ENCODE measurements at regions not wholly inside any gene's neighbourhood (a gene's known extent, or its start where the extent isn't known, plus 50 kb on each side); places are given as distances from the start of the nearest gene placed in this dataset.

DNA sequence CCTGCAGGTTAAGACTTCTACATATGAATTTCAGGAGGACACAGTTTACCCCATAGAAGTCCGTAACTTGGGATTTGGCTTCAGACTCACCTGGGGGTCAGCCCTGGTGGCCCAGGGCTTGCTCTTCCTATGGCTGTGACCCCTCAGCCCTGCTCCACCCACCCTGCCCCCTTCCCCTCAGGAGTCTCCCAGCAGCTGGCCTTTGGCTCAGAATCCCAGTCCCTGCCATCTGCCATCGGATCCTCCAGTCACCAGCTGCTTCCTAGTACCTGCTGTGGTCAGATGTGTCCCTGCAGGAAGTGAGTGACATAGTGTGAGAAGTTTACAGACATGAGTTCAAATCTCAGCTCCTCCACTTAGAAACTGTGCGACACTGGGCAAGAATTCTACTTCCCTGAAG is 332.6 kb downstream of the NPHP4 start (continued):
- TF ChIP-seq, protein P1, sequence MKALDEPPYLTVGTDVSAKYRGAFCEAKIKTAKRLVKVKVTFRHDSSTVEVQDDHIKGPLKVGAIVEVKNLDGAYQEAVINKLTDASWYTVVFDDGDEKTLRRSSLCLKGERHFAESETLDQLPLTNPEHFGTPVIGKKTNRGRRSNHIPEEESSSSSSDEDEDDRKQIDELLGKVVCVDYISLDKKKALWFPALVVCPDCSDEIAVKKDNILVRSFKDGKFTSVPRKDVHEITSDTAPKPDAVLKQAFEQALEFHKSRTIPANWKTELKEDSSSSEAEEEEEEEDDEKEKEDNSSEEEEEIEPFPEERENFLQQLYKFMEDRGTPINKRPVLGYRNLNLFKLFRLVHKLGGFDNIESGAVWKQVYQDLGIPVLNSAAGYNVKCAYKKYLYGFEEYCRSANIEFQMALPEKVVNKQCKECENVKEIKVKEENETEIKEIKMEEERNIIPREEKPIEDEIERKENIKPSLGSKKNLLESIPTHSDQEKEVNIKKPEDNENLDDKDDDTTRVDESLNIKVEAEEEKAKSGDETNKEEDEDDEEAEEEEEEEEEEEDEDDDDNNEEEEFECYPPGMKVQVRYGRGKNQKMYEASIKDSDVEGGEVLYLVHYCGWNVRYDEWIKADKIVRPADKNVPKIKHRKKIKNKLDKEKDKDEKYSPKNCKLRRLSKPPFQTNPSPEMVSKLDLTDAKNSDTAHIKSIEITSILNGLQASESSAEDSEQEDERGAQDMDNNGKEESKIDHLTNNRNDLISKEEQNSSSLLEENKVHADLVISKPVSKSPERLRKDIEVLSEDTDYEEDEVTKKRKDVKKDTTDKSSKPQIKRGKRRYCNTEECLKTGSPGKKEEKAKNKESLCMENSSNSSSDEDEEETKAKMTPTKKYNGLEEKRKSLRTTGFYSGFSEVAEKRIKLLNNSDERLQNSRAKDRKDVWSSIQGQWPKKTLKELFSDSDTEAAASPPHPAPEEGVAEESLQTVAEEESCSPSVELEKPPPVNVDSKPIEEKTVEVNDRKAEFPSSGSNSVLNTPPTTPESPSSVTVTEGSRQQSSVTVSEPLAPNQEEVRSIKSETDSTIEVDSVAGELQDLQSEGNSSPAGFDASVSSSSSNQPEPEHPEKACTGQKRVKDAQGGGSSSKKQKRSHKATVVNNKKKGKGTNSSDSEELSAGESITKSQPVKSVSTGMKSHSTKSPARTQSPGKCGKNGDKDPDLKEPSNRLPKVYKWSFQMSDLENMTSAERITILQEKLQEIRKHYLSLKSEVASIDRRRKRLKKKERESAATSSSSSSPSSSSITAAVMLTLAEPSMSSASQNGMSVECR (CRISPR knock-in tag; IDR thresholded peaks at IDR 0.05; ENCODE audit: borderline replicate concordance): no peak
- TF ChIP-seq SMAD3 (CRISPR knock-in tag; IDR thresholded peaks at IDR 0.05; ENCODE audit: borderline replicate concordance): no peak
- TF ChIP-seq CREB1 (CRISPR knock-in tag; IDR thresholded peaks at IDR 0.05): no peak

DNA sequence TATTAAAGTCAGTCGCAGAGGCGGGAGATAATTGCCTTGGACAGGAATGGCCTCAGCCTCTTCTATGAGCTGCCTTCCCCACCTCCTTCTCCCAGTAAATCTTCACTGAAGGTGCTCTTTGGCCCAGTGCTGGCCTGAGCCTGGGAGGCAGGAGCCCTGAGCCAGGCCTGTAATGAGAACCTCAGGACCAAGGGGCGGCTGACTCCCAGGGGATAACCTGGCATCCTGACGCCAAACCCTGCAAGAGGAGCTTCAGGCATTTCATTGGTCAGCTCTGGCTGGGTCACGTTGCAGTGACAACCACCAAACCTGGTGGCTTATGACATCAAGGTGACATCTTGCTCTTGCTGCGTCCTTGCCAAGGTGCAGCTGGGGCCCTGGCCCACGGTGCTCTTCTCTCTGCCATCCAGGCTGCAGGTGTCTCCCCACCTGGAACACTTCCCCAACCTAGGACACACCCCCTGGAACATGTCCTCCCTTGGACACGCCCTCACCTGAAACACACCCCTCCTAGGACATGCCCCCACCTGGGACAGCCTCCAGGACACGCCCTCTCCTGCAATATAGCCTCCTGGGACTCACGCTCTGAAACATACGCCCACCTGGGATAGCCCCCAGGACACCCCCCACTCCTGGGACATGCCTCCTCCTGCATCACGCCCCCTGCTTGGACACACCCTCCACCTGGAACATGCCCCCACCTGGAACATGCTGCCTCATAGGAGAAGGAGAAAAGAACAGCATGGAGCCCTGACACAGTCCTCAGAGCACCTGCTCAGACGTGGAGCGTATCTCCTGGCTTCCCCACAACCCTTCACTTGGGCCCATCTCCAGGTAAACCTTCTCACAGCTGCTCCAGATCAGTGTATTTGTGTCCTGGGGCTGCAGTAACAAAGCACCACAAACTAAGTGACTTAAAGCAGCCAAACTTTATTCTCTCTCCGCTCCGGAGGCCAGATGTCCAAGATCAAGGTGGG is 333.6 kb downstream of the NPHP4 start:
- H3K27me3 Mint-ChIP-seq (ENCODE audit: low read depth): no peaks in the 10 kb centered on the region; the same call in 1 of the 2 replicates
- no peak for DNase-seq (ENCODE audit: low spot score)
- peaks cover 41% of the 10 kb centered on the region for H3K9me3 Mint-ChIP-seq
- ChIA-PET CTCF (no interaction called here), POLR2A (no interaction called here)
- peaks cover 6% of the 10 kb centered on the region for H3K36me3 Mint-ChIP-seq
- H3K27ac Mint-ChIP-seq: no peak overlapping the region
- no peak overlapping the region for H3K4me3 Mint-ChIP-seq
- TF ChIP-seq ZNF138 (CRISPR knock-in tag; conservative IDR thresholded peaks at IDR 0.05): no peak
- TF ChIP-seq, protein P2, sequence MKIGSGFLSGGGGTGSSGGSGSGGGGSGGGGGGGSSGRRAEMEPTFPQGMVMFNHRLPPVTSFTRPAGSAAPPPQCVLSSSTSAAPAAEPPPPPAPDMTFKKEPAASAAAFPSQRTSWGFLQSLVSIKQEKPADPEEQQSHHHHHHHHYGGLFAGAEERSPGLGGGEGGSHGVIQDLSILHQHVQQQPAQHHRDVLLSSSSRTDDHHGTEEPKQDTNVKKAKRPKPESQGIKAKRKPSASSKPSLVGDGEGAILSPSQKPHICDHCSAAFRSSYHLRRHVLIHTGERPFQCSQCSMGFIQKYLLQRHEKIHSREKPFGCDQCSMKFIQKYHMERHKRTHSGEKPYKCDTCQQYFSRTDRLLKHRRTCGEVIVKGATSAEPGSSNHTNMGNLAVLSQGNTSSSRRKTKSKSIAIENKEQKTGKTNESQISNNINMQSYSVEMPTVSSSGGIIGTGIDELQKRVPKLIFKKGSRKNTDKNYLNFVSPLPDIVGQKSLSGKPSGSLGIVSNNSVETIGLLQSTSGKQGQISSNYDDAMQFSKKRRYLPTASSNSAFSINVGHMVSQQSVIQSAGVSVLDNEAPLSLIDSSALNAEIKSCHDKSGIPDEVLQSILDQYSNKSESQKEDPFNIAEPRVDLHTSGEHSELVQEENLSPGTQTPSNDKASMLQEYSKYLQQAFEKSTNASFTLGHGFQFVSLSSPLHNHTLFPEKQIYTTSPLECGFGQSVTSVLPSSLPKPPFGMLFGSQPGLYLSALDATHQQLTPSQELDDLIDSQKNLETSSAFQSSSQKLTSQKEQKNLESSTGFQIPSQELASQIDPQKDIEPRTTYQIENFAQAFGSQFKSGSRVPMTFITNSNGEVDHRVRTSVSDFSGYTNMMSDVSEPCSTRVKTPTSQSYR (CRISPR knock-in tag; IDR thresholded peaks at IDR 0.05): no peak
- TF ChIP-seq JAZF1 (CRISPR knock-in tag; IDR thresholded peaks at IDR 0.05): no peak
- no peaks in the 10 kb centered on the region for H3K4me1 Mint-ChIP-seq
- ATAC-seq: peak; percentile 60

DNA sequence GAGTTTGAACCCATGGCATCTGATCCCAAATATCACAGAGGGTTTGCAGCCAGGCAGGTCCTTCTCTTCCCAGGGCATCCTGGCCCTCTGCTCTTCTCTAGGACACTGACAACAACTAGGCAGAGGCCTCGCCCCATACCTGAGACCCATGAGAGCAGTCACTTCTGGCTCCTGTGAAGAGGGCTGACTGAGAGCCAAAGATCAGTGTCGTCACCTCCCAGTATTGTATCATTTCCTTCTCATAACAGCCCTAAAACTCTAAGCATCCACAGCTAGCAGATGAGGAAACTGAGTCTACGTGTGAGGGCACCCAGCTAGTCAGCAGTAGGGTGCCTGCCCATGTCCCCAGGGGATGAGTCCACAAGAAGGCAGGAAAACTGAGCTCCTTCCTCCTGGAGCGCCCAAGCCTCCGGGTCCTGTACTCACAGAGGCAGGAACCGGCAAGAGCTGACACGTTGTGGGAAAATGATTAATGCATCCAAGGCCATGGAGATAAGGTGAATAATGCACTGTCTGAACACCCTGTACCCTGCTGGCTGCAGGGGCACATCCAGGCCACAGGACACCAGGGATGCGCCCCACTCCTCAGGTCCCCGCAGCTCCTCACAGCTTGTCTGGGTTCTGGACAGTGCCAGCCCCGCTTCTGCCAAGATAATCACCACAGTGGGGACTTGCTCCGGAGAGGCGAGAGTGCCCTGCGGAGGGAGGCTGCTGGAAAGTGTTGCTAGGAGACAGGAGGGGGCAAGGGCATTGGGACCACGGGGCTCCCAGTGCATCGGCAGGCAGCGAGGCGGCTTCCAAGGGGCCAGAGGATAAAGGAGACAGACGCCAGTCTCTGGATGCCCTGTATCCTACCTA is 340.0 kb downstream of the NPHP4 start:
- H3K4me3 Mint-ChIP-seq: peak overlapping the region; percentile 10; the same call in 1 of the 2 replicates
- TF ChIP-seq NR3C1 (CRISPR knock-in tag; conservative IDR thresholded peaks at IDR 0.05; ENCODE audit: low read depth) (no peak), NFATC4 (CRISPR knock-in tag; IDR thresholded peaks at IDR 0.05) (no peak), PRRX2 (CRISPR knock-in tag; IDR thresholded peaks at IDR 0.05) (no peak), TEAD1 (CRISPR knock-in tag; IDR thresholded peaks at IDR 0.05) (no peak), NFE2L1 (CRISPR knock-in tag; IDR thresholded peaks at IDR 0.05) (no peak), JAZF1 (CRISPR knock-in tag; IDR thresholded peaks at IDR 0.05) (no peak)
- TF ChIP-seq, protein P3, sequence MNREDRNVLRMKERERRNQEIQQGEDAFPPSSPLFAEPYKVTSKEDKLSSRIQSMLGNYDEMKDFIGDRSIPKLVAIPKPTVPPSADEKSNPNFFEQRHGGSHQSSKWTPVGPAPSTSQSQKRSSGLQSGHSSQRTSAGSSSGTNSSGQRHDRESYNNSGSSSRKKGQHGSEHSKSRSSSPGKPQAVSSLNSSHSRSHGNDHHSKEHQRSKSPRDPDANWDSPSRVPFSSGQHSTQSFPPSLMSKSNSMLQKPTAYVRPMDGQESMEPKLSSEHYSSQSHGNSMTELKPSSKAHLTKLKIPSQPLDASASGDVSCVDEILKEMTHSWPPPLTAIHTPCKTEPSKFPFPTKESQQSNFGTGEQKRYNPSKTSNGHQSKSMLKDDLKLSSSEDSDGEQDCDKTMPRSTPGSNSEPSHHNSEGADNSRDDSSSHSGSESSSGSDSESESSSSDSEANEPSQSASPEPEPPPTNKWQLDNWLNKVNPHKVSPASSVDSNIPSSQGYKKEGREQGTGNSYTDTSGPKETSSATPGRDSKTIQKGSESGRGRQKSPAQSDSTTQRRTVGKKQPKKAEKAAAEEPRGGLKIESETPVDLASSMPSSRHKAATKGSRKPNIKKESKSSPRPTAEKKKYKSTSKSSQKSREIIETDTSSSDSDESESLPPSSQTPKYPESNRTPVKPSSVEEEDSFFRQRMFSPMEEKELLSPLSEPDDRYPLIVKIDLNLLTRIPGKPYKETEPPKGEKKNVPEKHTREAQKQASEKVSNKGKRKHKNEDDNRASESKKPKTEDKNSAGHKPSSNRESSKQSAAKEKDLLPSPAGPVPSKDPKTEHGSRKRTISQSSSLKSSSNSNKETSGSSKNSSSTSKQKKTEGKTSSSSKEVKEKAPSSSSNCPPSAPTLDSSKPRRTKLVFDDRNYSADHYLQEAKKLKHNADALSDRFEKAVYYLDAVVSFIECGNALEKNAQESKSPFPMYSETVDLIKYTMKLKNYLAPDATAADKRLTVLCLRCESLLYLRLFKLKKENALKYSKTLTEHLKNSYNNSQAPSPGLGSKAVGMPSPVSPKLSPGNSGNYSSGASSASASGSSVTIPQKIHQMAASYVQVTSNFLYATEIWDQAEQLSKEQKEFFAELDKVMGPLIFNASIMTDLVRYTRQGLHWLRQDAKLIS (CRISPR knock-in tag; IDR thresholded peaks at IDR 0.05; ENCODE audit: borderline replicate concordance): no peak
- TF ChIP-seq, protein P4, sequence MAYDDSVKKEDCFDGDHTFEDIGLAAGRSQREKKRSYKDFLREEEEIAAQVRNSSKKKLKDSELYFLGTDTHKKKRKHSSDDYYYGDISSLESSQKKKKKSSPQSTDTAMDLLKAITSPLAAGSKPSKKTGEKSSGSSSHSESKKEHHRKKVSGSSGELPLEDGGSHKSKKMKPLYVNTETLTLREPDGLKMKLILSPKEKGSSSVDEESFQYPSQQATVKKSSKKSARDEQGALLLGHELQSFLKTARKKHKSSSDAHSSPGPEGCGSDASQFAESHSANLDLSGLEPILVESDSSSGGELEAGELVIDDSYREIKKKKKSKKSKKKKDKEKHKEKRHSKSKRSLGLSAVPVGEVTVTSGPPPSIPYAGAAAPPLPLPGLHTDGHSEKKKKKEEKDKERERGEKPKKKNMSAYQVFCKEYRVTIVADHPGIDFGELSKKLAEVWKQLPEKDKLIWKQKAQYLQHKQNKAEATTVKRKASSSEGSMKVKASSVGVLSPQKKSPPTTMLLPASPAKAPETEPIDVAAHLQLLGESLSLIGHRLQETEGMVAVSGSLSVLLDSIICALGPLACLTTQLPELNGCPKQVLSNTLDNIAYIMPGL (CRISPR knock-in tag; IDR thresholded peaks at IDR 0.05): no peak

More for the DNA sequence above, 340.0 kb downstream of the NPHP4 start:
- POLR2A ChIA-PET: no interaction called here
- H3K27me3 Mint-ChIP-seq (ENCODE audit: low read depth): no peaks in the 10 kb centered on the region
- no peak; the same call in 1 of the 2 replicates for ATAC-seq
- CTCF ChIA-PET: interaction anchor here (0.8 to 0.9 kb wide), 2 partner anchors 9 to 31 kb away, joined by 3 to 5 read pairs; no protein-coding TSS in a partner anchor
- H3K27ac Mint-ChIP-seq: no peak overlapping the region
- no peak for DNase-seq (ENCODE audit: low spot score)
- peaks cover 8% of the 10 kb centered on the region for H3K4me1 Mint-ChIP-seq
- H3K36me3 Mint-ChIP-seq: peaks cover 30% of the 10 kb centered on the region
- H3K9me3 Mint-ChIP-seq: peaks cover 56% of the 10 kb centered on the region

All from WTC11 (cell line).